ENCODE measurements at regions not wholly inside any gene's neighbourhood (a gene's known extent, or its start where the extent isn't known, plus 50 kb on each side); places are given as distances from the start of the nearest gene placed in this dataset.

DNA sequence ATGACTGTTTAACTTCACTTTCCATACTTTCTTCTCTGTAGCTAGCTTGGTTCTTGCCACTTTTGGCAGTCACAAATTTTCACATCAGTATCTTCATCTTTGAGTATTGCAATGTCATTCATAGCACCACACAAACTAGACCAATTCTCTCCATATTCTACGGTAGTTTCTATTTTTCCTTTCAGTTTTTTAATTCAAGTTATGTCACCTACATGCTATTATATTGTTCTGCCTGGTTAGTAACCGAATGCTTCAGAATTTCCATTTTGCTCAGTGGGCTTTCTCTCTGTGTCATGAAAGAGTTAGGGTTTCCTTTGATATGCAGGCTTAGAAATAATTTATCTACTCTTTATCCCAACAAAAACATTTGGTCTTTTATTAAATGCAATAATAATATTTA lies 896.5 kb downstream of the GATA3 start:
- no peaks in the 10 kb centered on the region for H3K4me1 ChIP-seq (ENCODE audit: control insufficient read depth, insufficient read depth, low read length)
- no peak overlapping the region for H3K27ac Mint-ChIP-seq
- H3K4me3 ChIP-seq (ENCODE audit: low read length) = no peak overlapping the region
- no peaks in the 10 kb centered on the region for H3K4me1 Mint-ChIP-seq
- no peaks in the 10 kb centered on the region for H3K27me3 ChIP-seq (ENCODE audit: control insufficient read depth, insufficient read depth, low read length)
- WGBS (ENCODE audit: insufficient coverage) = 60% methylated on average over 1 of the region's 2 CpGs
- H3K36me3 Mint-ChIP-seq = no peaks in the 10 kb centered on the region
- no peaks in the 10 kb centered on the region for H3K36me3 ChIP-seq (ENCODE audit: control insufficient read depth, insufficient read depth, low read length)
- H3K9me3 ChIP-seq (ENCODE audit: control insufficient read depth, insufficient read depth, low read length) = no peaks in the 10 kb centered on the region
- no peak for TF ChIP-seq CTCF (IDR thresholded peaks at IDR 0.05)
- no peak for ATAC-seq
- intact Hi-C loops (cut with micrococcal nuclease) = no loop called here
- no peak overlapping the region for H3K27ac ChIP-seq (ENCODE audit: low read length)
- DNase-seq = no peak
- H3K27me3 Mint-ChIP-seq (ENCODE audit: low read depth in 2 of 2) = peaks cover 0 to 8% of the 10 kb centered on the region in 2 donors
- H3K4me3 Mint-ChIP-seq = no peak overlapping the region
- no peaks in the 10 kb centered on the region for H3K9me3 Mint-ChIP-seq

GRCh38 chr10:8951440-8952089 lies 897.1 kb downstream of the GATA3 start:
- Mint-ChIP-seq H3K9me3 (no peaks in the 10 kb centered on the region), H3K4me1 (no peaks in the 10 kb centered on the region), H3K4me3 (no peak overlapping the region), H3K36me3 (no peaks in the 10 kb centered on the region), H3K27ac (no peak overlapping the region), H3K27me3 (ENCODE audit: low read depth in 2 of 2) (peaks cover 0 to 8% of the 10 kb centered on the region in 2 donors)
- intact Hi-C loops (cut with micrococcal nuclease) = no loop called here
- ATAC-seq (no peak), DNase-seq (no peak)
- Histone ChIP-seq H3K27ac (ENCODE audit: low read length) (no peak overlapping the region), H3K4me1 (ENCODE audit: control insufficient read depth, insufficient read depth, low read length) (no peaks in the 10 kb centered on the region), H3K4me3 (ENCODE audit: low read length) (no peak overlapping the region), H3K27me3 (ENCODE audit: control insufficient read depth, insufficient read depth, low read length) (no peaks in the 10 kb centered on the region), H3K36me3 (ENCODE audit: control insufficient read depth, insufficient read depth, low read length) (no peaks in the 10 kb centered on the region), H3K9me3 (ENCODE audit: control insufficient read depth, insufficient read depth, low read length) (no peaks in the 10 kb centered on the region)
- no peak for TF ChIP-seq CTCF (IDR thresholded peaks at IDR 0.05)
- 80% methylated on average over 1 of the region's 7 CpGs for WGBS (ENCODE audit: insufficient coverage)

GRCh38 chr10:8956400-8956799 lies 901.9 kb downstream of the GATA3 start:
- H3K27ac Mint-ChIP-seq = no peak overlapping the region
- Histone ChIP-seq H3K9me3 (ENCODE audit: control insufficient read depth, insufficient read depth, low read length) (no peaks in the 10 kb centered on the region), H3K36me3 (ENCODE audit: control insufficient read depth, insufficient read depth, low read length) (no peaks in the 10 kb centered on the region), H3K27me3 (ENCODE audit: control insufficient read depth, insufficient read depth, low read length) (no peaks in the 10 kb centered on the region), H3K27ac (ENCODE audit: low read length) (no peak overlapping the region), H3K4me3 (ENCODE audit: low read length) (no peak overlapping the region), H3K4me1 (ENCODE audit: control insufficient read depth, insufficient read depth, low read length) (no peaks in the 10 kb centered on the region)
- DNase-seq = no peak
- no peaks in the 10 kb centered on the region for H3K36me3 Mint-ChIP-seq
- no peaks in the 10 kb centered on the region for H3K4me1 Mint-ChIP-seq
- intact Hi-C loops (cut with micrococcal nuclease) = no loop called here
- no peaks in the 10 kb centered on the region for H3K9me3 Mint-ChIP-seq
- no peak for ATAC-seq
- no peak overlapping the region for H3K4me3 Mint-ChIP-seq
- no peak for TF ChIP-seq CTCF (IDR thresholded peaks at IDR 0.05)
- H3K27me3 Mint-ChIP-seq (ENCODE audit: low read depth in 2 of 2) = peaks cover 0 to 8% of the 10 kb centered on the region in 2 donors
- 79% methylated on average over 3 of the region's 4 CpGs for WGBS (ENCODE audit: insufficient coverage)

- H3K36me3 ChIP-seq (ENCODE audit: control insufficient read depth, insufficient read depth, low read length) = no peaks in the 10 kb centered on the region
- H3K27me3 Mint-ChIP-seq (ENCODE audit: low read depth in 2 of 2) = peaks cover 0 to 6% of the 10 kb centered on the region in 2 donors
- no peaks in the 10 kb centered on the region for H3K4me1 ChIP-seq (ENCODE audit: control insufficient read depth, insufficient read depth, low read length)
- no peak overlapping the region for H3K4me3 Mint-ChIP-seq
- ATAC-seq (no peak), DNase-seq (no peak)
- H3K36me3 Mint-ChIP-seq = no peaks in the 10 kb centered on the region
- intact Hi-C loops (cut with micrococcal nuclease) = no loop called here
- no peak for TF ChIP-seq CTCF (IDR thresholded peaks at IDR 0.05)
- no peak overlapping the region for H3K4me3 ChIP-seq (ENCODE audit: low read length)
- H3K27me3 ChIP-seq (ENCODE audit: control insufficient read depth, insufficient read depth, low read length) = no peaks in the 10 kb centered on the region
- H3K9me3 ChIP-seq (ENCODE audit: control insufficient read depth, insufficient read depth, low read length) = no peaks in the 10 kb centered on the region
- no peak overlapping the region for H3K27ac Mint-ChIP-seq
- H3K4me1 Mint-ChIP-seq = no peaks in the 10 kb centered on the region
- H3K27ac ChIP-seq (ENCODE audit: low read length) = no peak overlapping the region
- H3K9me3 Mint-ChIP-seq = peaks cover 0 to 3% of the 10 kb centered on the region in 2 donors
Observed at GRCh38 chr10:8962249-8962648, 907.8 kb downstream of the GATA3 start.
